GM19351 (cell line): ENCODE measurements at regions not wholly inside any gene's neighbourhood (a gene's known extent, or its start where the extent isn't known, plus 50 kb on each side); places are given as distances from the start of the nearest gene placed in this dataset.
A peak's percentile ranks its signal among the peaks of the same experiment; 100 is the strongest.
"Not testable (repeated sequence)": the region's sequence is repeated elsewhere in the genome, so short reads cannot be mapped to it uniquely, and the experiment has no call there.

ENCODE experiments used
- ATAC-seq: cut with Tn5 transposase; IDR thresholded peaks from one replicate; pipeline ENCODE4 v1.9.1; 2021; ENCODE audit warnings: mild to moderate bottlenecking, moderate library complexity; ENCODE audit not compliant: unreplicated experiment

GRCh38 chr16:16991711-16992110 is 479.0 kb downstream of the XYLT1 start:
- ATAC-seq: no peak

DNA sequence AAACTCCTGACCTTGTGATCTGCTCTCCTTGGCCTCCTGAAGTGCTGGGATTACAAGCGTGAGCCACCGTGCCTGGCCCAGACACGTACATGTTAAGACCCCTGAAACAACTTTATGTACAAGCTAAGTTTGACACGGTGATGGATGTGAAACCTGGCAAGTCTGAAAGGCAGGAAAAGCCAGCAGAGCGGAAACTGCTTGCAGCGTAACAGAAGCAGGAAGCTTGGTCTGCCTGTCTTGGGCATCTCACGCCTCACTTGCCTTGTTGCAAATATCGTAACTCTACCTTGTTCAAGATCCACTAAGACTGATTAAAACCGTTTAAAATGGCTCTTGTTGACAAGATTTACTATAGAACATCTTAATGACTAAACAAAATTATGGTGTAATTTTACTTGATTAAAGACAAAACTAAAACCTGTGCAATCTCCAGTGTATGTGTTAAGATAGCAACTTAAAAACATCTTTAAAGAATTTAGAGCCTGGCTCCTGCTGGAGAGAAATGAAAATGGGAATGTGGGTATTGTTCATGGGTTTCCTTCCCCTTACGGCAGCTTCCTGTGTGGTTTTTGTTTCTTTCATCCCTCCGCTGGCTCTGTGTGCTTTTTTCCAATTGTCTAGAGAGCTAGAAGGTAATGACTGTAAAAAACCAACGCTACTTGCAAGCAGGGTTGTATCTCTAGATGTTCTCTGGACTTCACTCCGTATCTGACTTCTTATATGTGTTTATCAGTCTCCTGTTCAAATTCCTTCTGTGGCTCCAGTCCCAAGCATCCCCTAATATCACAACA is 477.6 kb downstream of the XYLT1 start:
- ATAC-seq: no peak

GRCh38 chr16:16994831-16995230 is 475.9 kb downstream of the XYLT1 start:
- no peak for ATAC-seq

DNA sequence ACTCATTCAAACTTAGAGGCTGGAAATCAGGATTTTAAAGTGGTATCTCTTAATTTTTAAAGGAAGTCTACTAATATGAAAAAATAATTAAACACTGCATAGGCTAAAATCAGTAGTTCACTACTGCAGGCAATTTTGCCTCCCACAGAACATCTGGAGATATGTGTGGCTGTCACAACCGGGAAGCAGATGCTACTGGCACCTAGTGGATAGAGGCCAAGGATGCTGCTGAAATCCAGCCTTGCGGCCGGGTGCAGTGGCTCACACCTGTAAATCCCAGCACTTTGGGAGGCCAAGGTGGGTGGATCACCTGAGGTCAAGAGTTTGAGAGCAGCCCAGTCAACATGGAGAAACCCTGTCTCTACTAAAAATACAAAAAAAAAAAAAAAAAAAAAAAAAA is 473.9 kb downstream of the XYLT1 start:
- ATAC-seq: no peak

- no peak for ATAC-seq
These were observed 473.4 kb downstream of the XYLT1 start for GRCh38 chr16:16997349-16997748.

GRCh38 chr16:17001471-17001870 is 469.3 kb downstream of the XYLT1 start:
- ATAC-seq: no peak

DNA sequence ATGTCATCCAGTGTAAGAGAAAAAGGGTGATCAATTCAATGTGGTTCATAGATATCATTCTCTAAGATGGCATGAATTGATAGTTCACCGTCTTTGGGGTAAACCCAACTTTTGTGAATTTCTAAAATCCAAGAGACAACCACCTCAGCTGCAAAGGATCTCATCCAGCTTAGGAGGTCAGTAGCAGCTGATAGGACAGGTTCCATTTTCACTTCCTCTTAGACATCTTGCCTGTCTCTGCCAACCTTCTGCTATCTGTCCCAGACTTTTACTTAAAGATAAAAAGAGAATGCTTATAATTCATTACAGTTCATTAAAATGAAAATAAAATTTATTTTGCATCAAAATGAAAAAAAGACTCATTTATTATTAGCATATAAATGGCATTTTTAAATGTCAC is 468.2 kb downstream of the XYLT1 start:
- no peak for ATAC-seq

GRCh38 chr16:17005963-17006362 is 464.8 kb downstream of the XYLT1 start:
- ATAC-seq: not testable (repeated sequence)

GRCh38 chr16:17011712-17012111 is 459.0 kb downstream of the XYLT1 start:
- no peak for ATAC-seq

GRCh38 chr16:17013038-17013437 is 457.7 kb downstream of the XYLT1 start:
- ATAC-seq: no peak

GRCh38 chr16:17014484-17015121 is 456.2 kb downstream of the XYLT1 start:
- ATAC-seq: no peak

DNA sequence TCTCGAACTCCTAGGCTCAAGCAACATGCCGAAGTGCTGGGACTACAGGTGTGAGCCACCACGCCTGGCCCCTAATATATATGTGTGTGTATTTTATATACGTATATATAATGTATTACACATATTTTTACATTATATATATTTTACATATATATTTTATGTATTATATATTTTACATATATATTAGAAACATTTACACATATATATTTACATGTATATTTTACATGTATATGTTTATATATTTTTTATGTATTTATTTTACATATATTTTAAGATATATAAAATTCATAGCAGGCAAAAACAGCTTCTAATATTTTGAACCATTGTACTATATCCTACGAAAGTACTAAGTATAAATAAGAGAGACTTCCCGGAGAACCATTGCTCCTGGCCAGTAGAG is 455.1 kb downstream of the XYLT1 start:
- ATAC-seq: no peak

DNA sequence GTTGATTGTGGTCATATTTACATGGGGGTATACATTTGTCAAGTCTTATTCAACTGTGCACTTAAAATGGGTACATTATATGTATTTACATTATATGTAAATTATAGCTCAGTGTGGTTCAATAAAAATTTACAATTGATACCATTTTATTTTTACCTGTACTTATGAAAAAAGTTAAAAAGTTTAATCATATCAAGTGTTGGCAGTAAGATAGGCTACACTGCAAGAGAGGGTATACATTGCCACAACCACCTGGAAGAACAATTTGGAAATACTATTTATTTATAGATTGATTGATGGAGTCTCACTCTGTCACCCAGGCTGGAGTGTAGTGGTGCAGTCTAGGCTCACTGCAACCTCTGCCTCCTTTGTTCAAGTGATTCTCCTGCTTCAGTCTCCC is 453.3 kb downstream of the XYLT1 start:
- ATAC-seq: no peak

DNA sequence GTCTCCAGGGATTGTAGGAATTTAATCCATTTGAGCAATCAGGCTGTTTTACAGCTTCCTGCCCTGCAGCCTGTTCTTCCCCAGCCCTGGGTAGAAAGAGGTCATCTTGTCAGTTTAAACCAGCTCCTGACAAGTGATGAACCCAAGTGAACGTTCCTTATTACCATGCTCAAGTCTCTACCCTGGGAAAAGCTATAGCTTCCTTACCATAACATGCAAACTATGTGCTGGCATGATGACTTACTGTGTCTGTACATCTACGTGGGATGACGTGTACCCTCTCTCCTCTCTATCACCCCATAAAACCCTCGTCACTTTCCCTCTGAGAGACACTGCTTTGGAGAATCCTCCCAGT is 452.2 kb downstream of the XYLT1 start:
- ATAC-seq: no peak

DNA sequence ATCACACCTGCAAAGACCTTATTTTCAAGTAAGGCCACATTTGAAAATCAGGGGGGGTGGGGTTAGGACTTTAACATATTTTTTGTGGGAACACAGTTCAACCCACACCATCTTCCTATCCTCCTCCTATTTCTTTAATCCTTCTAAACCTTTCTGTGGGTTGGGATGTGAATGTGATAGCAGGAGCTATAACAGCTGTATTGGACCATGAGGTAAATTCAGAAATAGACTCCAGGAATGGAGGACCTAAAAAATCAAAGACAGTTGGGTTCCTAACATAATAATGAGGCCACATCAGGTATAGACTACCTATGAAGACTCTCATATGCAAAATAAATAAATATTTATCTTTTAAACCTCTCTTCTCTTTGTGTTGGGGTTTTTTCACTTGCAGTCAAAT is 451.4 kb downstream of the XYLT1 start:
- no peak for ATAC-seq

- no peak for ATAC-seq
These were observed 447.2 kb downstream of the XYLT1 start for GRCh38 chr16:17023606-17024005.

DNA sequence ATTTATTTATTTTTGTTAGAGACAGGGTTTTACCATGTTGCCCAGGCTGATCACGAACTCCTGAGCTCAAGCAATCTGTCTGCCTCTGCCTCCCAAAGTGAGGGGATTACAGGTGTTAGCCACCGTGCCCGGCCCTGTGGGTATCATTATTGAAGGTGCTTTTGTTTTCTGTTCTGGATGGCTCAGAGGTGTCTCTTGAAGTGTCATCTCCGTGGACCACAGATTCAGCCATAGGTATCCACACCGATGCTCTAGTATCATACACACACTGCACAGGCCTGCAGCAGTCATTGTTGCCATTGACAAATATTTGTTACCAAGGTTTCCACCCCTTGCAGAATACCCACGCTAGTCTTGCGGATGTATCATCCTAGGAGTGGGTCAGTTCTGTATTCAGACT is 446.2 kb downstream of the XYLT1 start:
- no peak for ATAC-seq

GRCh38 chr16:17026600-17027242 is 444.0 kb downstream of the XYLT1 start:
- peak; percentile 89 for ATAC-seq

GRCh38 chr16:17027488-17028129 is 443.2 kb downstream of the XYLT1 start:
- ATAC-seq: no peak

GRCh38 chr16:17029602-17030350 is 441.0 kb downstream of the XYLT1 start:
- no peak for ATAC-seq
